GM18951 (cell line): ENCODE measurements at regions not wholly inside any gene's neighbourhood (a gene's known extent, or its start where the extent isn't known, plus 50 kb on each side); places are given as distances from the start of the nearest gene placed in this dataset.

Experiments used
- POLR2A ChIP-seq: IDR thresholded peaks from 4 replicates; pipeline ENCODE4 v1.6.1; 2011; ENCODE audit warnings: mild to moderate bottlenecking; ENCODE audit not compliant: insufficient read length, insufficient read depth; ENCODE audit errors: extremely low read depth
- in situ Hi-C: fragments of 300-500 bp; cut with MboI; formaldehyde crosslinking; loops from one replicate; pipeline ENCODE4 v1.12.0; 2022; ENCODE audit warnings: low sequenced_read_pairs, mixed read lengths, inconsistent platforms; ENCODE audit not compliant: unreplicated experiment

DNA sequence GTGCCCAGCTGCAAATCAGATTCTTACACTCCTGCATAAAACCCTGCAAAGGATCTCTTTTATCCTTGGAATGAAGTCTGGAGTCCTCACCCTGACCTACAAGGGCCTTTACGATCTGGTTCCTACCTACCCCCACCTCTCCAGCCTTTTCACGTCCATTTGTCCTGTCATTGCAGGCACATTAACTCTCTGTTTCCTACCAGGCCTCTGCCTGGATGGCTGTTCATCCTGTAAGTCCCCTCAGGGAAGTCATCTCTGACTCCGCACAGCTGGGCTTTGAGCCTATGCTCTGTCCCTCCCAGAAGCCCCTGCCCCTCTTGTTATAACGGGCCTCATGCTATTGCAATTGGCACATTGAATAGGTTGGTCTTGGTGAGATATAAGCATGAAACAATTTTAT lies 96.8 kb upstream of the USP24 start:
- in situ Hi-C loops: no loop called here
- no peak for TF ChIP-seq POLR2A

DNA sequence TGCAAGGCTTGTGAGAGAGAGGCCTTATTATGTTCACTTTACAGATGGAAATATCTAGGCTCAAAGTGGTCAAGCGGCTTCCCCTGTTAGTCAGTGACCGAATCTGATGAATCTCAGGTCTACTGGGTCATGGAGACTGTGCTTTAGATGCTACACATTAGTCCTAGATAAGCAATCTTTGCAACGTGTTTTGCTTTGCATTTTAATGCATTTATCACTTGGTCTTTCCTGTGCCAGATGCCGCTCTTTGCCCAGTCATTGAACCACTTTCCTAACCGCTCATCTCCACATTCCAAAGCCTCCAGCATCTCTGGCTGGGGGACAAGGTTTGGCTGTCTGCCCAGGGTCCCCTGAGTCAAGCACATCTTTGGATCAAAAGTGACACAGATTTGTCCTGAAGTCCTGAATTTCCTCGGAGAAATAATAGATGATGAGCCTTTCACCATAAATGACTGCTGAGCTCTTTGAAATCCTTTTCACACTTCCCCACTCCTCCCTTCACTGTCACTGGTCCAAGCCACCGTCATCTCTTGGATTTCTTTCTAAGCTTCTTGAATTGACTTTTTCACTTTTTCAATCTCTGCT lies 96.0 kb upstream of the USP24 start:
- no peak for TF ChIP-seq POLR2A
- in situ Hi-C loops: no loop called here

GRCh38 chr1:55310505-55310971 lies 95.4 kb upstream of the USP24 start:
- no peak for TF ChIP-seq POLR2A
- in situ Hi-C loops: no loop called here

- no peak for TF ChIP-seq POLR2A
- in situ Hi-C loops: no loop called here
Measured at GRCh38 chr1:55309786-55310504, 94.8 kb upstream of the USP24 start.

GRCh38 chr1:55309053-55309452 lies 93.9 kb upstream of the USP24 start:
- in situ Hi-C loops: no loop called here
- no peak for TF ChIP-seq POLR2A

DNA sequence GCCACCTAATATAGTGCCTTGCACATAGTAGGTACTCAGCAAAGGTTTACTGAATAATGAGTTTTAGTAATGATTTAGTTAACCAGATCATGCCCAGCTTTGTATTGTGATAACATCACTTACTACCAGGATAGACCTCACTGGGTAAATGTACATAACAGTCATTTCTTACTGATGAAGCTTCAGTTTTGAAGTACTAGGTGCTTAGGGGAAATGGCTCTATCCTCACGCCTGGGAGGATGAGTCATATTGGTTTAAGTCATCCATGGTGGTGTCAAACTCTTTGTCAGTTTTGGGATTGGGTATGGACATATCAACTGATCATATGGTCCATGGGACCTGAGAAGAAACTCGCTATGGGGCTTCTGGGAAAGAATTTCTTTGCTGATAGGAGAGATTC lies 90.6 kb upstream of the USP24 start:
- no peak for TF ChIP-seq POLR2A
- in situ Hi-C loops: no loop called here

GRCh38 chr1:55304229-55304740 lies 89.1 kb upstream of the USP24 start:
- TF ChIP-seq POLR2A: no peak
- in situ Hi-C loops: no loop called here

DNA sequence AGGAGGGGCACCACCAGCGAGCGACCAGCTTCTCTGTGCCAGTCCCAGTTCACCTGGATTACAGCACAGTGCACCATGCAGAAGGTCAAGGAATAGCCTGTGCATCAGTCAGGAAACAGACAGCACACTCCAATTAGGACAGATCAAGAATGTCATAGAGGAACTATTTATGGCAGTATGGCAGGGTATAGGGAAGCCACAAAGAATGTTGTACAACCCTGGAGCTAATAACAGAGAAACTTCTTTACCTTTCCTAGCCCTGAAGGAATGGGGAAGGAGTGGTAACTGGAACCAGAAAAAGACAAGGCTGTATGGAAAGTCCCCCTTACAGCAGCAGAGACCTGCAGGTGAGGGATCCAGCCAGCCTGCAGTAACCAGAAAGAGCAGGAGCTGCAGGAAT lies 87.8 kb upstream of the USP24 start:
- in situ Hi-C loops: no loop called here
- no peak for TF ChIP-seq POLR2A

- in situ Hi-C loops: no loop called here
- TF ChIP-seq POLR2A: no peak
Measured at GRCh38 chr1:55301912-55302311, 86.7 kb upstream of the USP24 start.

DNA sequence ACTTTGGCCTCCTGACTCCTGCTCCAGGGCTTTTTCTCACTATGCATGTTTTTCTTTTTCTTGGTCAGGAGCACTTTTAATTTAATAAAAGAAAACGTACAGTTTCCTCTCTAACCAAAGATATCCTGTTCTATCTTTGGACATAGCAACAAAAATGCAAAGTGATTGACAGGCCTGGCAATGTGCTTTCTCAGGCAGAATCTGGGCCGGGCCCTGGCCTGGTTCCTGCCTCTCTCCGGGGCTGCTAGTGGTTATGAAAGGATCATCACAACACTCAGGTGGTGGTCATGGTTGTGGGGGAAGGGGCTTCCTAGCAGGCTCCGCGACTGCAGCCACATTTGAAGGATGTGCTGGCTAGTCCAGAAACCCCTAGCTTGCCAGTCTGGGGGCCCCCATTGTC lies 85.8 kb upstream of the USP24 start:
- no peak for TF ChIP-seq POLR2A
- in situ Hi-C loops: no loop called here

GRCh38 chr1:55298167-55298894 lies 83.2 kb upstream of the USP24 start:
- in situ Hi-C loops: loop anchor here (25.0 kb wide), 2 partner anchors 1289 to 1414 kb away; partner anchors contain the start of gene PLPP3

DNA sequence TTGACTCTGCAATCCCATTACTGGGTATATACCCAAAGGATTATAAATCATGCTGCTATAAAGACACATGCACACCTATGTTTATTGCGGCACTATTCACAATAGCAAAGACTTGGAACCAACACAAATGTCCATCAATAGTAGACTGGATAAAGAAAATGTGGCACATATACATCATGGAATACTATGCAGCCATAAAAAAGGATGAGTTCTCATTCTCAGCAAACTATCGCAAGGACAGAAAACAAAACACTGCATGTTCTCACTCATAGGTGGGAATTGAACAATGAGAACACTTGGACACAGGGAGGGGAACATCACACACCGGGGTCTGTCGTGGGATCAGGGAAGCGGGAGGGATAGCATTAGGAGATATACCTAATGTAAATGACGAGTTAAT lies 81.1 kb upstream of the USP24 start:
- in situ Hi-C loops: loop anchor here (25.0 kb wide), 2 partner anchors 1291 to 1416 kb away; partner anchors contain the start of gene PLPP3

More at GRCh38 chr1:55298167-55298894, 83.2 kb upstream of the USP24 start:
- no peak for TF ChIP-seq POLR2A

DNA sequence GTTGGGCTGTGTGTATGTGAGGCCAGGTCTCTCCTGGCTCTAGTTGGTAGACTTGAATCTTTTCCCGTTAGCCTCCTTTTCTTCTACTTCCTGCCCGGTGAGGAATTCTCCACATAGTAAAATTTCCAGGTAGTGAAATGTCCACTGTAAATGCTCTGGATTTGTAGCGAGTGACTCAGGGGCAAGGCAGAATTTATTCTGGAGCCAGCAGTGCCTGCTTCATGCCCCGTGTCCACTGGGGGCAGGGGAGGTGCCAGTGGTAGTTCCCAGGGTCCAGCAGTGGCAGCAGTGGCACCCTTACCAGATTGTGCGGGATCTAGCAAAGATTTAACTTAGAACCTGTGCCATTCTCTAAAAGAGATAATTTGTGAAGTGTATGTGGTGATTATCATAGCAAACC lies 74.5 kb upstream of the USP24 start:
- no peak for TF ChIP-seq POLR2A
- in situ Hi-C loops: loop anchor here (25.0 kb wide), 2 partner anchors 1298 to 1423 kb away; partner anchors contain the start of gene PLPP3
